ENCODE measurements at regions not wholly inside any gene's neighbourhood (a gene's known extent, or its start where the extent isn't known, plus 50 kb on each side); places are given as distances from the start of the nearest gene placed in this dataset.

- TF ChIP-seq CTCF (IDR thresholded peaks at IDR 0.05; ENCODE audit: low read length) (no peak), EZH2 (optimal IDR thresholded peaks at IDR 0.05; ENCODE audit: low read depth, low read length) (no peak)
Observed at GRCh38 chr3:74303711-74304110, 310.7 kb downstream of the CNTN3 start.
